ENCODE measurements at regions not wholly inside any gene's neighbourhood (a gene's known extent, or its start where the extent isn't known, plus 50 kb on each side); places are given as distances from the start of the nearest gene placed in this dataset.

DNA sequence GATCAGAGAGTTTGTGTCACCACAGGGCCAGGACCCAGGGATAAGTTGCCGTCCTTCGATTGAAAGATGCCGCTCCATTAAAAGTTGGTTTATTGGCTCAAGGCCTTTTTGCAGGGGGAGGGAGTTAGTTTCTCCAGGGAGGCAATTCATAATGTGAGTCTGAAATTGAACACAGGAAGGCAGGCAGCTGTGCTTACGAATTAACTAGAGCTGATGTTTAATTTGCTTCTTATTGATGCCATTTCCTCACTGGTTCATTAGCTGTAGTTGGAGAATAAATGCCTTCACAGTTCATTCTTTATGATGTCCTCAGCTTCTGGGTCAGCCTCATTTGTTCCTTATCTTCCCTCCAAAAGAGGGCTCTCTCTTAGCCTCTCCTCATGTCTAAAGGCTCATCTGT lies 113.2 kb upstream of the PTPRT start:
- Histone ChIP-seq H3K9me3 (ENCODE audit: insufficient read depth, low read length) (no peaks in the 10 kb centered on the region), H2AFZ (ENCODE audit: low read depth, low read length, severe bottlenecking) (no peak overlapping the region), H3K27ac (ENCODE audit: low read depth, low read length) (no peak overlapping the region), H3K9ac (ENCODE audit: low read length) (no peak overlapping the region), H3K79me2 (ENCODE audit: insufficient read depth, low read length) (no peaks in the 10 kb centered on the region), H3K4me2 (ENCODE audit: low read depth, low read length, poor library complexity, severe bottlenecking) (no peak overlapping the region), H3K36me3 (ENCODE audit: low read length) (no peaks in the 10 kb centered on the region), H3F3A (ENCODE audit: insufficient read depth) (no peaks in the 10 kb centered on the region), H4K20me1 (ENCODE audit: low read depth, low read length) (no peaks in the 10 kb centered on the region), H3K27me3 (ENCODE audit: low read length) (no peaks in the 10 kb centered on the region), H3K9me2 (replicated peaks; ENCODE audit: insufficient read depth, low read length) (no peaks in the 10 kb centered on the region), H3K4me3 (ENCODE audit: insufficient read depth, low read length, poor library complexity, severe bottlenecking) (no peak overlapping the region)
- no peak for TF ChIP-seq EZH2phosphoT487 (conservative IDR thresholded peaks at IDR 0.05; ENCODE audit: low read length)
- TF ChIP-seq, protein P1, sequence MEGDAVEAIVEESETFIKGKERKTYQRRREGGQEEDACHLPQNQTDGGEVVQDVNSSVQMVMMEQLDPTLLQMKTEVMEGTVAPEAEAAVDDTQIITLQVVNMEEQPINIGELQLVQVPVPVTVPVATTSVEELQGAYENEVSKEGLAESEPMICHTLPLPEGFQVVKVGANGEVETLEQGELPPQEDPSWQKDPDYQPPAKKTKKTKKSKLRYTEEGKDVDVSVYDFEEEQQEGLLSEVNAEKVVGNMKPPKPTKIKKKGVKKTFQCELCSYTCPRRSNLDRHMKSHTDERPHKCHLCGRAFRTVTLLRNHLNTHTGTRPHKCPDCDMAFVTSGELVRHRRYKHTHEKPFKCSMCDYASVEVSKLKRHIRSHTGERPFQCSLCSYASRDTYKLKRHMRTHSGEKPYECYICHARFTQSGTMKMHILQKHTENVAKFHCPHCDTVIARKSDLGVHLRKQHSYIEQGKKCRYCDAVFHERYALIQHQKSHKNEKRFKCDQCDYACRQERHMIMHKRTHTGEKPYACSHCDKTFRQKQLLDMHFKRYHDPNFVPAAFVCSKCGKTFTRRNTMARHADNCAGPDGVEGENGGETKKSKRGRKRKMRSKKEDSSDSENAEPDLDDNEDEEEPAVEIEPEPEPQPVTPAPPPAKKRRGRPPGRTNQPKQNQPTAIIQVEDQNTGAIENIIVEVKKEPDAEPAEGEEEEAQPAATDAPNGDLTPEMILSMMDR (IDR thresholded peaks at IDR 0.05; ENCODE audit: insufficient read depth, low read length, poor library complexity, severe bottlenecking): no peak

- no peak overlapping the region for H3K4me2 ChIP-seq (ENCODE audit: low read depth, low read length, poor library complexity, severe bottlenecking)
- H3K27me3 ChIP-seq (ENCODE audit: low read length): no peaks in the 10 kb centered on the region
- H3K79me2 ChIP-seq (ENCODE audit: insufficient read depth, low read length): no peaks in the 10 kb centered on the region
- no peak for TF ChIP-seq EZH2phosphoT487 (conservative IDR thresholded peaks at IDR 0.05; ENCODE audit: low read length)
- TF ChIP-seq, protein P1 (IDR thresholded peaks at IDR 0.05; ENCODE audit: insufficient read depth, low read length, poor library complexity, severe bottlenecking): no peak
- H4K20me1 ChIP-seq (ENCODE audit: low read depth, low read length): no peaks in the 10 kb centered on the region
- no peaks in the 10 kb centered on the region for H3F3A ChIP-seq (ENCODE audit: insufficient read depth)
- H2AFZ ChIP-seq (ENCODE audit: low read depth, low read length, severe bottlenecking): no peak overlapping the region
- no peak overlapping the region for H3K4me3 ChIP-seq (ENCODE audit: insufficient read depth, low read length, poor library complexity, severe bottlenecking)
- no peaks in the 10 kb centered on the region for H3K36me3 ChIP-seq (ENCODE audit: low read length)
- no peaks in the 10 kb centered on the region for H3K9me2 ChIP-seq (replicated peaks; ENCODE audit: insufficient read depth, low read length)
- no peak overlapping the region for H3K9ac ChIP-seq (ENCODE audit: low read length)
- no peaks in the 10 kb centered on the region for H3K9me3 ChIP-seq (ENCODE audit: insufficient read depth, low read length)
- no peak overlapping the region for H3K27ac ChIP-seq (ENCODE audit: low read depth, low read length)
Observed at GRCh38 chr20:43300901-43301300, 111.2 kb upstream of the PTPRT start.

DNA sequence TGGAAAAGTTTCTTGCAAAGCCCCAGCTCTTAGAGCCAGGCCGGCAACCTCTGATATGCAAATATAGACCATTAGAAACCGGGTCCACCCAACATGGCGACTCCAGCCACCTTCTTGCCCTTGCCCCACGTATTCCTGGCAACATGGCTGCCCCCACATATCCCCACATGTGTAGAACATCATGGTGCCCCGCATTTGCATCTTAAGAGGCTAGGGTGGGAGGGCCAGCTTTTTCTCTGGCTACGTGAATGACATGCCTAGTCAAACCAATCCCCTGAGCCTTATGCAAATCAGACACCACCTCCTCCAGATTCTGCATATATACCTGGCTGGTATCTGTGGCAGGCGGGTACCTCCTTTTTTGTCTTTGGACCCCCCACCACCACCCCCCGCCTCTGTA lies 106.1 kb upstream of the PTPRT start:
- Histone ChIP-seq H3K79me2 (ENCODE audit: insufficient read depth, low read length) (no peaks in the 10 kb centered on the region), H3K36me3 (ENCODE audit: low read length) (no peaks in the 10 kb centered on the region), H3F3A (ENCODE audit: insufficient read depth) (no peaks in the 10 kb centered on the region), H3K27ac (ENCODE audit: low read depth, low read length) (no peak overlapping the region), H3K4me2 (ENCODE audit: low read depth, low read length, poor library complexity, severe bottlenecking) (no peak overlapping the region), H3K9me3 (ENCODE audit: insufficient read depth, low read length) (no peaks in the 10 kb centered on the region), H4K20me1 (ENCODE audit: low read depth, low read length) (no peaks in the 10 kb centered on the region), H2AFZ (ENCODE audit: low read depth, low read length, severe bottlenecking) (no peak overlapping the region), H3K27me3 (ENCODE audit: low read length) (no peaks in the 10 kb centered on the region), H3K9me2 (replicated peaks; ENCODE audit: insufficient read depth, low read length) (no peaks in the 10 kb centered on the region), H3K9ac (ENCODE audit: low read length) (no peak overlapping the region), H3K4me3 (ENCODE audit: insufficient read depth, low read length, poor library complexity, severe bottlenecking) (no peak overlapping the region)
- TF ChIP-seq, protein P1 (IDR thresholded peaks at IDR 0.05; ENCODE audit: insufficient read depth, low read length, poor library complexity, severe bottlenecking): no peak
- no peak for TF ChIP-seq EZH2phosphoT487 (conservative IDR thresholded peaks at IDR 0.05; ENCODE audit: low read length)
